H1 (cell line): ENCODE measurements at regions not wholly inside any gene's neighbourhood (a gene's known extent, or its start where the extent isn't known, plus 50 kb on each side); places are given as distances from the start of the nearest gene placed in this dataset.

Experiments used
- ATF2 ChIP-seq: IDR thresholded peaks from 2 replicates; pipeline ENCODE4 v1.6.1; 2012; ENCODE audit warnings: low read length, inconsistent platforms
- BCL11A ChIP-seq, 2 experiments: IDR thresholded peaks; one replicate each; pipeline ENCODE4 v1.6.1; 2011; ENCODE audit warnings: low read depth in 2 of 2, low read length in 2 of 2, mild to moderate bottlenecking in 2 of 2
- BRCA1 ChIP-seq: IDR thresholded peaks from 2 replicates; pipeline ENCODE4 v1.6.1; 2012; ENCODE audit warnings: low read depth, low read length, improper control_type of control experiment
- CHD7 ChIP-seq: fragments of 300-600 bp; sonication (generic); IDR thresholded peaks from 2 replicates; pipeline ENCODE4 v1.7.1; 2012; ENCODE audit warnings: low read length, moderate library complexity, mild to moderate bottlenecking, inconsistent platforms; ENCODE audit not compliant: insufficient replicate concordance
- EGR1 ChIP-seq: IDR thresholded peaks from 2 replicates; pipeline ENCODE4 v1.6.1; 2011; ENCODE audit warnings: low read depth, low read length, borderline replicate concordance
- EP300 ChIP-seq, 2 experiments: IDR thresholded peaks; 1 replicate in 1 of 2; 2 replicates in 1 of 2; pipeline ENCODE4 v1.6.1; 2011 to 2012; ENCODE audit warnings: low read depth in 2 of 2, low read length in 2 of 2, mild to moderate bottlenecking in 2 of 2, borderline replicate concordance in 1 of 2, inconsistent platforms in 1 of 2, moderate library complexity in 1 of 2
- FOSL1 ChIP-seq: IDR thresholded peaks from 2 replicates; pipeline ENCODE4 v1.6.1; 2011; ENCODE audit warnings: mild to moderate bottlenecking, low read depth, low read length, moderate library complexity; ENCODE audit not compliant: insufficient read depth
- POLR2A ChIP-seq, 2 experiments: IDR thresholded peaks; 1 replicate in 1 of 2; 2 replicates in 1 of 2; pipeline ENCODE4 v1.6.1; 2011; ENCODE audit warnings: low read depth in 2 of 2, low read length in 2 of 2, mild to moderate bottlenecking in 2 of 2; ENCODE audit errors: control extremely low read depth in 1 of 2
- POU5F1 ChIP-seq: IDR thresholded peaks from 2 replicates; pipeline ENCODE4 v1.6.1; 2011; ENCODE audit warnings: low read depth, mild to moderate bottlenecking, low read length, moderate library complexity
- SIN3A ChIP-seq, 2 experiments: IDR thresholded peaks in 1 of 2; conservative IDR thresholded peaks in 1 of 2; 2 replicates each; pipeline ENCODE4 v1.6.1; 2011 to 2012; ENCODE audit warnings: low read length in 2 of 2, improper control_type of control experiment in 1 of 2, low read depth in 1 of 2, mild to moderate bottlenecking in 1 of 2
- SP1 ChIP-seq: IDR thresholded peaks from 2 replicates; pipeline ENCODE4 v1.6.1; 2011; ENCODE audit warnings: low read depth, low read length

- TF ChIP-seq CHD7 (no peak), SP1 (no peak), POU5F1 (no peak), EGR1 (no peak), BRCA1 (no peak), BCL11A (IDR thresholded peaks at IDR 0.05; ENCODE audit: low read depth in 2 of 2, low read length in 2 of 2) (no peak), SIN3A (conservative IDR thresholded peaks at IDR 0.05 in 1 of 2, IDR thresholded peaks at IDR 0.05 in 1 of 2; ENCODE audit: low read depth in 1 of 2, low read length in 2 of 2) (no peak), EP300 (IDR thresholded peaks at IDR 0.05; ENCODE audit: borderline replicate concordance in 1 of 2, low read depth in 2 of 2, low read length in 2 of 2) (no peak), POLR2A (IDR thresholded peaks at IDR 0.05; ENCODE audit: control extremely low read depth in 1 of 2, low read depth in 2 of 2, low read length in 2 of 2) (no peak), FOSL1 (no peak), ATF2 (no peak)
Measured at GRCh38 chr3:61353382-61353781, 102.1 kb upstream of the FHIT start (continued).
